AG04450 (cell line): ENCODE measurements at regions not wholly inside any gene's neighbourhood (a gene's known extent, or its start where the extent isn't known, plus 50 kb on each side); places are given as distances from the start of the nearest gene placed in this dataset.

Source experiments
- CTCF ChIA-PET: fragments of 300-600, 350-600 bp; formaldehyde crosslinking; extraction: SDS; loops from one replicate; lab custom pipeline; 2022; ENCODE audit warnings: antibody characterized with exemption, inconsistent platforms; lab: Charles Lee
- POLR2A ChIA-PET: fragments of 350-600 bp; formaldehyde crosslinking; extraction: SDS; loops from one replicate; lab custom pipeline; 2021; ENCODE audit warnings: antibody characterized with exemption, inconsistent platforms; lab: Yijun Ruan, JAX
- DNase-seq: peaks from one replicate; pipeline ENCODE4 v3.0.0-alpha.2; 2011; ENCODE audit warnings: low read depth, low spot score
- H3K27ac ChIP-seq: one replicate; pipeline ENCODE4 v1.5.1; 2012; ENCODE audit warnings: low read depth, low read length, control low read depth
- H3K27me3 ChIP-seq: one replicate; pipeline ENCODE4 v1.6.0; 2012; ENCODE audit warnings: low read length; ENCODE audit not compliant: control insufficient read depth, insufficient read depth
- H3K4me3 ChIP-seq: 2 replicates; pipeline ENCODE4 v1.5.1; 2011; ENCODE audit warnings: mild to moderate bottlenecking, low read depth, low read length, control low read depth
- H3K9me3 ChIP-seq: 2 replicates; pipeline ENCODE4 v1.5.1; 2012; ENCODE audit warnings: low read length; ENCODE audit not compliant: control insufficient read depth, insufficient read depth
- TF ChIP-seq, protein P1 (sequence below): IDR thresholded peaks from 2 replicates; pipeline ENCODE4 v1.5.1; 2011; ENCODE audit warnings: low read depth, low read length, control low read depth, inconsistent platforms

- Histone ChIP-seq H3K9me3 (peaks cover 70% of the 10 kb centered on the region), H3K27me3 (no peaks in the 10 kb centered on the region), H3K4me3 (no peak overlapping the region), H3K27ac (no peak overlapping the region)
- ChIA-PET CTCF (no interaction called here), POLR2A (no interaction called here)
- TF ChIP-seq, protein P1, sequence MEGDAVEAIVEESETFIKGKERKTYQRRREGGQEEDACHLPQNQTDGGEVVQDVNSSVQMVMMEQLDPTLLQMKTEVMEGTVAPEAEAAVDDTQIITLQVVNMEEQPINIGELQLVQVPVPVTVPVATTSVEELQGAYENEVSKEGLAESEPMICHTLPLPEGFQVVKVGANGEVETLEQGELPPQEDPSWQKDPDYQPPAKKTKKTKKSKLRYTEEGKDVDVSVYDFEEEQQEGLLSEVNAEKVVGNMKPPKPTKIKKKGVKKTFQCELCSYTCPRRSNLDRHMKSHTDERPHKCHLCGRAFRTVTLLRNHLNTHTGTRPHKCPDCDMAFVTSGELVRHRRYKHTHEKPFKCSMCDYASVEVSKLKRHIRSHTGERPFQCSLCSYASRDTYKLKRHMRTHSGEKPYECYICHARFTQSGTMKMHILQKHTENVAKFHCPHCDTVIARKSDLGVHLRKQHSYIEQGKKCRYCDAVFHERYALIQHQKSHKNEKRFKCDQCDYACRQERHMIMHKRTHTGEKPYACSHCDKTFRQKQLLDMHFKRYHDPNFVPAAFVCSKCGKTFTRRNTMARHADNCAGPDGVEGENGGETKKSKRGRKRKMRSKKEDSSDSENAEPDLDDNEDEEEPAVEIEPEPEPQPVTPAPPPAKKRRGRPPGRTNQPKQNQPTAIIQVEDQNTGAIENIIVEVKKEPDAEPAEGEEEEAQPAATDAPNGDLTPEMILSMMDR = no peak
- no peak for DNase-seq
Measured at GRCh38 chr2:451495-451894, 163.6 kb upstream of the ALKAL2 start.

DNA sequence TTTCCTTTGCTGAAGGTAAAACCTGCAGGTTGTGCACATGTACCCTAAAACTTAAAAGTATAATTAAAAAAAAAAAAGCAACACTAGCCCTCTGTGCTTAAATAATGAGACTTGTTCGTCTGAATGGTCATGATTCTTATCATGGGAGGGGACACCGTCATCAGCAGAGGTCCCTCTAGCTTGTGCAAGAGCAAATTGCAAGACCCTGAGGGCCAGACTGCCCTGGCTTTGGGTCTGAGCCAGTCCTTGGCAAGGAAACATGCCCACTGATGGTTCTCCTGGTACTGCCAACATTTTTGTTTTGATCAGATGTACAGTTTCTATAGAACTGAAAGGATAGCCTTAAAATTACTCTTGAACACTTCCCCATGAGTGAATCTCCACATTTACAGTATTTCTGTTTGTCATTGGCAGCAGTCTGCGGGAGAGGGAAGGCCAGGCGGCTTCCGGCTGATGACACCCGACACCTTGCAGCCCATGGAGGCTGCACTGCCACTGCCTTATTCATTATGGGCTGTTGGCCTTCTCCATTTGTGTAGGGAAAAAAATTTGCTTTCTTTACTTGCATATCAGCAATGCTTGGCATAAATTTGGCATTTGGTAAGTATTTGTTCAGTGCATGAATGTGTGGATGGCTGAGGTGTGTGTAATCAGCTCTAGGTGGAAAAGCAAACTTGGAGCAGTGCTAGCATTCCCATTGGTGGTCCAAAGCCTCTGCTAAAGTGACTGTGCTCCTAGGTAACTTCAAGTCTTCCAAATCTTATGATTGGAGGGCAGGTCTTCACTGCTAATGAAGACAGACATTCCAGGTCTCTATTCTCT is 161.6 kb upstream of the ALKAL2 start:
- Histone ChIP-seq H3K4me3 (no peak overlapping the region), H3K9me3 (peaks cover 73% of the 10 kb centered on the region), H3K27me3 (no peaks in the 10 kb centered on the region), H3K27ac (no peak overlapping the region)
- no peak for DNase-seq
- CTCF ChIA-PET = no interaction called here
- TF ChIP-seq, protein P1 = no peak
- POLR2A ChIA-PET = no interaction called here

- POLR2A ChIA-PET = no interaction called here
- H3K27ac ChIP-seq = no peak overlapping the region
- TF ChIP-seq, protein P1 = no peak
- no peaks in the 10 kb centered on the region for H3K27me3 ChIP-seq
- H3K4me3 ChIP-seq = no peak overlapping the region
- DNase-seq = no peak
- CTCF ChIA-PET = no interaction called here
- peaks cover 73% of the 10 kb centered on the region for H3K9me3 ChIP-seq
Measured at GRCh38 chr2:447902-448665, 160.2 kb upstream of the ALKAL2 start.

GRCh38 chr2:446963-447530 is 159.2 kb upstream of the ALKAL2 start:
- CTCF ChIA-PET = no interaction called here
- POLR2A ChIA-PET = no interaction called here
- no peaks in the 10 kb centered on the region for H3K27me3 ChIP-seq
- H3K9me3 ChIP-seq = peaks cover 74% of the 10 kb centered on the region
- H3K4me3 ChIP-seq = no peak overlapping the region
- TF ChIP-seq, protein P1 = no peak
- H3K27ac ChIP-seq = no peak overlapping the region
- DNase-seq = no peak
